ENCODE measurements at regions not wholly inside any gene's neighbourhood (a gene's known extent, or its start where the extent isn't known, plus 50 kb on each side); places are given as distances from the start of the nearest gene placed in this dataset.

DNA sequence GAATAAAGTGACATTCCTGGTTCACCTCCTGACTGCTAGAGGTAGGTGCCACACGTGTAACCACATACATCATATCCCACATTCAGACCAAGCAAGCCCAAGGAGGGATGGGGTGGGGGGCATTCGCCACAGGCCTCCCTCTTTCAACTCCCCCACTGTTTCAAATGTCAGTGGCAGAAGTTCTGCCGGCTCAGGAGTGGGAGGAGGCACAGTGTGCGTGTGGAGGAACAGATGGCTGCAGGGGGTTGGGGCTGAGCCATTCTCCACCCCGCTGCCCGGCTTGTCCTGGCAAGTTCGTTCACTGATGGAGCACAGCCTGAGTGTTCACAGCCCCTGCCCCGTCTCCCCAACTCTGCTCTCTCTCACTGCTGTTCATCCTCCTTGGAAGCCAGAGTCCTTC, 75.4 kb upstream of the TANC1 start:
- TF ChIP-seq TAF1 (IDR thresholded peaks at IDR 0.05; ENCODE audit: low read depth) (no peak), TCF12 (IDR thresholded peaks at IDR 0.05; ENCODE audit: low read depth) (no peak), EGR1 (IDR thresholded peaks at IDR 0.05) (no peak), YY1 (IDR thresholded peaks at IDR 0.05; ENCODE audit: low read depth) (no peak)
